ENCODE measurements at regions not wholly inside any gene's neighbourhood (a gene's known extent, or its start where the extent isn't known, plus 50 kb on each side); places are given as distances from the start of the nearest gene placed in this dataset.

GRCh38 chr15:81908111-81908510 lies 137.7 kb downstream of the MEX3B start:
- no peaks in the 10 kb centered on the region for H3K27me3 Mint-ChIP-seq (ENCODE audit: low read depth)
- H3K36me3 Mint-ChIP-seq (ENCODE audit: low read depth) = no peaks in the 10 kb centered on the region
- no peak for DNase-seq (ENCODE audit: low spot score)
- H3K4me1 Mint-ChIP-seq (ENCODE audit: low read depth) = no peaks in the 10 kb centered on the region
- no peak overlapping the region for H3K4me3 Mint-ChIP-seq (ENCODE audit: low read depth)
- H3K9me3 Mint-ChIP-seq = no peaks in the 10 kb centered on the region
- intact Hi-C loops (cut with micrococcal nuclease) = no loop called here
- no peak overlapping the region for H3K27ac Mint-ChIP-seq

GRCh38 chr15:81907521-81907920 lies 138.3 kb downstream of the MEX3B start:
- Mint-ChIP-seq H3K4me1 (ENCODE audit: low read depth) (no peaks in the 10 kb centered on the region), H3K27ac (no peak overlapping the region), H3K4me3 (ENCODE audit: low read depth) (no peak overlapping the region), H3K9me3 (no peaks in the 10 kb centered on the region), H3K36me3 (ENCODE audit: low read depth) (no peaks in the 10 kb centered on the region), H3K27me3 (ENCODE audit: low read depth) (no peaks in the 10 kb centered on the region)
- intact Hi-C loops (cut with micrococcal nuclease) = no loop called here
- no peak for DNase-seq (ENCODE audit: low spot score)

GRCh38 chr15:81905889-81906288 lies 139.9 kb downstream of the MEX3B start:
- H3K4me3 Mint-ChIP-seq (ENCODE audit: low read depth) = no peak overlapping the region
- no peaks in the 10 kb centered on the region for H3K27me3 Mint-ChIP-seq (ENCODE audit: low read depth)
- H3K27ac Mint-ChIP-seq = no peak overlapping the region
- DNase-seq (ENCODE audit: low spot score) = no peak
- no peaks in the 10 kb centered on the region for H3K4me1 Mint-ChIP-seq (ENCODE audit: low read depth)
- no peaks in the 10 kb centered on the region for H3K36me3 Mint-ChIP-seq (ENCODE audit: low read depth)
- intact Hi-C loops (cut with micrococcal nuclease) = no loop called here
- no peaks in the 10 kb centered on the region for H3K9me3 Mint-ChIP-seq

GRCh38 chr15:81901319-81901718 lies 144.5 kb downstream of the MEX3B start:
- DNase-seq (ENCODE audit: low spot score) = no peak
- no peaks in the 10 kb centered on the region for H3K4me1 Mint-ChIP-seq (ENCODE audit: low read depth)
- intact Hi-C loops (cut with micrococcal nuclease) = no loop called here
- H3K27ac Mint-ChIP-seq = no peak overlapping the region
- no peak overlapping the region for H3K4me3 Mint-ChIP-seq (ENCODE audit: low read depth)
- H3K27me3 Mint-ChIP-seq (ENCODE audit: low read depth) = no peaks in the 10 kb centered on the region
- H3K9me3 Mint-ChIP-seq = no peaks in the 10 kb centered on the region
- no peaks in the 10 kb centered on the region for H3K36me3 Mint-ChIP-seq (ENCODE audit: low read depth)

- H3K4me3 Mint-ChIP-seq (ENCODE audit: low read depth) = no peak overlapping the region
- no peak overlapping the region for H3K27ac Mint-ChIP-seq
- no peaks in the 10 kb centered on the region for H3K4me1 Mint-ChIP-seq (ENCODE audit: low read depth)
- no peak for DNase-seq (ENCODE audit: low spot score)
- no peaks in the 10 kb centered on the region for H3K9me3 Mint-ChIP-seq
- H3K36me3 Mint-ChIP-seq (ENCODE audit: low read depth) = no peaks in the 10 kb centered on the region
- H3K27me3 Mint-ChIP-seq (ENCODE audit: low read depth) = no peaks in the 10 kb centered on the region
- intact Hi-C loops (cut with micrococcal nuclease) = no loop called here
Observed at GRCh38 chr15:81899730-81900129, 146.1 kb downstream of the MEX3B start.

- intact Hi-C loops (cut with micrococcal nuclease) = no loop called here
- Mint-ChIP-seq H3K4me3 (ENCODE audit: low read depth) (no peak overlapping the region), H3K9me3 (no peaks in the 10 kb centered on the region), H3K27ac (no peak overlapping the region), H3K4me1 (ENCODE audit: low read depth) (no peaks in the 10 kb centered on the region), H3K27me3 (ENCODE audit: low read depth) (no peaks in the 10 kb centered on the region), H3K36me3 (ENCODE audit: low read depth) (no peaks in the 10 kb centered on the region)
- DNase-seq (ENCODE audit: low spot score) = no peak
Observed at GRCh38 chr15:81899024-81899423, 146.8 kb downstream of the MEX3B start.

- no peak for DNase-seq (ENCODE audit: low spot score)
- intact Hi-C loops (cut with micrococcal nuclease) = no loop called here
- Mint-ChIP-seq H3K36me3 (ENCODE audit: low read depth) (no peaks in the 10 kb centered on the region), H3K27me3 (ENCODE audit: low read depth) (no peaks in the 10 kb centered on the region), H3K27ac (no peak overlapping the region), H3K4me3 (ENCODE audit: low read depth) (no peak overlapping the region), H3K4me1 (ENCODE audit: low read depth) (no peaks in the 10 kb centered on the region), H3K9me3 (no peaks in the 10 kb centered on the region)
Observed at GRCh38 chr15:81897057-81897677, 148.7 kb downstream of the MEX3B start.

GRCh38 chr15:81896356-81896755 lies 149.5 kb downstream of the MEX3B start:
- H3K4me3 Mint-ChIP-seq (ENCODE audit: low read depth) = no peak overlapping the region
- H3K4me1 Mint-ChIP-seq (ENCODE audit: low read depth) = no peaks in the 10 kb centered on the region
- intact Hi-C loops (cut with micrococcal nuclease) = no loop called here
- no peaks in the 10 kb centered on the region for H3K36me3 Mint-ChIP-seq (ENCODE audit: low read depth)
- H3K9me3 Mint-ChIP-seq = no peaks in the 10 kb centered on the region
- H3K27ac Mint-ChIP-seq = no peak overlapping the region
- peaks cover 2% of the 10 kb centered on the region for H3K27me3 Mint-ChIP-seq (ENCODE audit: low read depth)
- no peak for DNase-seq (ENCODE audit: low spot score)

GRCh38 chr15:81895723-81896122 lies 150.1 kb downstream of the MEX3B start:
- Mint-ChIP-seq H3K9me3 (no peaks in the 10 kb centered on the region), H3K4me1 (ENCODE audit: low read depth) (no peaks in the 10 kb centered on the region), H3K27me3 (ENCODE audit: low read depth) (peaks cover 2% of the 10 kb centered on the region), H3K4me3 (ENCODE audit: low read depth) (no peak overlapping the region), H3K27ac (no peak overlapping the region), H3K36me3 (ENCODE audit: low read depth) (no peaks in the 10 kb centered on the region)
- DNase-seq (ENCODE audit: low spot score) = no peak
- intact Hi-C loops (cut with micrococcal nuclease) = no loop called here

GRCh38 chr15:81894061-81894460 lies 151.8 kb downstream of the MEX3B start:
- H3K36me3 Mint-ChIP-seq (ENCODE audit: low read depth) = no peaks in the 10 kb centered on the region
- no peaks in the 10 kb centered on the region for H3K4me1 Mint-ChIP-seq (ENCODE audit: low read depth)
- H3K27me3 Mint-ChIP-seq (ENCODE audit: low read depth) = peaks cover 2% of the 10 kb centered on the region
- H3K9me3 Mint-ChIP-seq = no peaks in the 10 kb centered on the region
- intact Hi-C loops (cut with micrococcal nuclease) = no loop called here
- no peak overlapping the region for H3K4me3 Mint-ChIP-seq (ENCODE audit: low read depth)
- no peak overlapping the region for H3K27ac Mint-ChIP-seq
- DNase-seq (ENCODE audit: low spot score) = no peak

- intact Hi-C loops (cut with micrococcal nuclease) = no loop called here
- H3K4me1 Mint-ChIP-seq (ENCODE audit: low read depth) = no peaks in the 10 kb centered on the region
- H3K27ac Mint-ChIP-seq = no peak overlapping the region
- peaks cover 2% of the 10 kb centered on the region for H3K27me3 Mint-ChIP-seq (ENCODE audit: low read depth)
- no peaks in the 10 kb centered on the region for H3K36me3 Mint-ChIP-seq (ENCODE audit: low read depth)
- no peaks in the 10 kb centered on the region for H3K9me3 Mint-ChIP-seq
- no peak for DNase-seq (ENCODE audit: low spot score)
- no peak overlapping the region for H3K4me3 Mint-ChIP-seq (ENCODE audit: low read depth)
Observed at GRCh38 chr15:81893182-81893835, 152.5 kb downstream of the MEX3B start.

- no peaks in the 10 kb centered on the region for H3K36me3 Mint-ChIP-seq (ENCODE audit: low read depth)
- H3K27ac Mint-ChIP-seq = no peak overlapping the region
- no peaks in the 10 kb centered on the region for H3K4me1 Mint-ChIP-seq (ENCODE audit: low read depth)
- H3K27me3 Mint-ChIP-seq (ENCODE audit: low read depth) = peaks cover 2% of the 10 kb centered on the region
- no peak for DNase-seq (ENCODE audit: low spot score)
- intact Hi-C loops (cut with micrococcal nuclease) = no loop called here
- H3K4me3 Mint-ChIP-seq (ENCODE audit: low read depth) = no peak overlapping the region
- H3K9me3 Mint-ChIP-seq = no peaks in the 10 kb centered on the region
Observed at GRCh38 chr15:81890496-81890895, 155.3 kb downstream of the MEX3B start.

- no peak overlapping the region for H3K4me3 Mint-ChIP-seq (ENCODE audit: low read depth)
- no peak for DNase-seq (ENCODE audit: low spot score)
- no peaks in the 10 kb centered on the region for H3K36me3 Mint-ChIP-seq (ENCODE audit: low read depth)
- intact Hi-C loops (cut with micrococcal nuclease) = no loop called here
- H3K9me3 Mint-ChIP-seq = no peaks in the 10 kb centered on the region
- peaks cover 2% of the 10 kb centered on the region for H3K27me3 Mint-ChIP-seq (ENCODE audit: low read depth)
- no peak overlapping the region for H3K27ac Mint-ChIP-seq
- H3K4me1 Mint-ChIP-seq (ENCODE audit: low read depth) = no peaks in the 10 kb centered on the region
Observed at GRCh38 chr15:81889485-81889881, 156.3 kb downstream of the MEX3B start.

All from activated T-helper 2 cell treated with anti-CD3 and anti-CD28 coated beads, Interferon-gamma antibody, Interleukin-2, Interleukin-4, amounts not matched to agents 10 μg/mL and 5 μg/mL and 100 μg/mL, durations not matched to agents 14 hours and 24 hours and 36 hours (primary cell).